ENCODE measurements at regions not wholly inside any gene's neighbourhood (a gene's known extent, or its start where the extent isn't known, plus 50 kb on each side); places are given as distances from the start of the nearest gene placed in this dataset.

DNA sequence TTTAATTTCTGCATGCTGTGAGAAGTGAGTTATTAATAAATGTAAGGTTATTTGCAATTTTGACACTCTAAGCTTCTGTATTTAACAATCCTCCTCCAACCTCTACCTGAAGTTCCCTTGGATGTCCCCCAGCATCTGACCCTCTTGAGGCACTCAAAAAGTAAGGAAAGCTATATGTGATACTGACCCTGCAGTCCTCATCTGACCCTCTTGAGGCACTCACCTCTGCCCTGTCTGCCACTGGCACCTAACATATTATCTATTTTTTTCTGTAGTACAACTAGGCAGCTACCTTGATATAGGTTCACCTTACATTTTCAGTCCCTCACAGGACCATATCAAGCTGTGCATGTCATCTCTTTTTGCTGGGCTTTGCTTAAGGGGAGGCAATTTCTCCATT is 583.4 kb upstream of the PKDCC start:
- Histone ChIP-seq H3K36me3 (ENCODE audit: control insufficient read depth in 2 of 2, insufficient read depth in 2 of 2, low read length in 1 of 2) (no peaks in the 10 kb centered on the region), H2AFZ (ENCODE audit: control insufficient read depth, low read depth, low read length) (no peak overlapping the region), H3K4me2 (ENCODE audit: control insufficient read depth, insufficient read depth) (no peak overlapping the region), H3K79me2 (ENCODE audit: control insufficient read depth, insufficient read depth, low read length) (no peaks in the 10 kb centered on the region), H3K4me1 (ENCODE audit: control insufficient read depth, insufficient read depth, low read length) (no peaks in the 10 kb centered on the region; the same call in 1 of the 2 replicates), H3K9ac (ENCODE audit: control insufficient read depth, insufficient read depth, low read length) (no peak overlapping the region), H3K27me3 (replicated peaks in 1 of 2; ENCODE audit: control insufficient read depth in 2 of 2, insufficient read depth in 2 of 2, low read length in 1 of 2) (no peaks in the 10 kb centered on the region), H4K20me1 (ENCODE audit: control insufficient read depth, insufficient read depth) (no peaks in the 10 kb centered on the region), H3K27ac (ENCODE audit: control insufficient read depth, insufficient read depth) (no peak overlapping the region), H3K4me3 (no peak overlapping the region), H3K9me3 (replicated peaks; ENCODE audit: control insufficient read depth, insufficient read depth, low read length) (no peaks in the 10 kb centered on the region)
- ChIA-PET POLR2A (no interaction called here), CTCF (interaction anchor here (1.2 kb wide), 1 partner anchor 9 kb away, joined by 3 read pairs; no protein-coding TSS in a partner anchor), SMC1A (ENCODE audit: uncharacterized antibody, unreplicated experiment) (interaction anchor here (1.3 kb wide), 1 partner anchor 9 kb away, joined by 5 read pairs; no protein-coding TSS in a partner anchor), RAD21 (ENCODE audit: unreplicated experiment) (no interaction called here)
- FAIRE-seq: no peak
- TF ChIP-seq ZNF217 (IDR thresholded peaks at IDR 0.05): no peak
- no peak for TF ChIP-seq SP1 (IDR thresholded peaks at IDR 0.05; ENCODE audit: low read depth, low read length)
- TF ChIP-seq, protein P1, sequence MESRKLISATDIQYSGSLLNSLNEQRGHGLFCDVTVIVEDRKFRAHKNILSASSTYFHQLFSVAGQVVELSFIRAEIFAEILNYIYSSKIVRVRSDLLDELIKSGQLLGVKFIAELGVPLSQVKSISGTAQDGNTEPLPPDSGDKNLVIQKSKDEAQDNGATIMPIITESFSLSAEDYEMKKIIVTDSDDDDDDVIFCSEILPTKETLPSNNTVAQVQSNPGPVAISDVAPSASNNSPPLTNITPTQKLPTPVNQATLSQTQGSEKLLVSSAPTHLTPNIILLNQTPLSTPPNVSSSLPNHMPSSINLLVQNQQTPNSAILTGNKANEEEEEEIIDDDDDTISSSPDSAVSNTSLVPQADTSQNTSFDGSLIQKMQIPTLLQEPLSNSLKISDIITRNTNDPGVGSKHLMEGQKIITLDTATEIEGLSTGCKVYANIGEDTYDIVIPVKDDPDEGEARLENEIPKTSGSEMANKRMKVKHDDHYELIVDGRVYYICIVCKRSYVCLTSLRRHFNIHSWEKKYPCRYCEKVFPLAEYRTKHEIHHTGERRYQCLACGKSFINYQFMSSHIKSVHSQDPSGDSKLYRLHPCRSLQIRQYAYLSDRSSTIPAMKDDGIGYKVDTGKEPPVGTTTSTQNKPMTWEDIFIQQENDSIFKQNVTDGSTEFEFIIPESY (IDR thresholded peaks at IDR 0.05): no peak
- no peak for TF ChIP-seq SREBF2 (IDR thresholded peaks at IDR 0.05; ENCODE audit: low read length)
- TF ChIP-seq PAX8 (IDR thresholded peaks at IDR 0.05): no peak
- no peak for TF ChIP-seq RB1 (IDR thresholded peaks at IDR 0.05; ENCODE audit: borderline replicate concordance)
- no peak for TF ChIP-seq EZH2 (IDR thresholded peaks at IDR 0.05; ENCODE audit: borderline replicate concordance, control insufficient read depth, low read depth, low read length)
- TF ChIP-seq ZNF274 (IDR thresholded peaks at IDR 0.05; ENCODE audit: insufficient read depth, insufficient read length): no peak
- no TSS peak for BruUV-seq (replicated peaks)
- DNase-seq (ENCODE audit: low read depth, low spot score): no peak
- intact Hi-C loops (cut with micrococcal nuclease; ENCODE audit: unreplicated experiment) (no loop called here), in situ Hi-C loops (cut with MboI) (no loop called here)
- 0 out of 3 replicates have a peak, but pooled peaks have one; percentile 18 for ATAC-seq

All from GM12878 (cell line).